ENCODE measurements at regions not wholly inside any gene's neighbourhood (a gene's known extent, or its start where the extent isn't known, plus 50 kb on each side); places are given as distances from the start of the nearest gene placed in this dataset.

GRCh38 chr3:96750094-96750767 lies 64.2 kb upstream of the EPHA6 start:
- no peak for TF ChIP-seq POLR2A (IDR thresholded peaks at IDR 0.05)
- TF ChIP-seq, protein P1, sequence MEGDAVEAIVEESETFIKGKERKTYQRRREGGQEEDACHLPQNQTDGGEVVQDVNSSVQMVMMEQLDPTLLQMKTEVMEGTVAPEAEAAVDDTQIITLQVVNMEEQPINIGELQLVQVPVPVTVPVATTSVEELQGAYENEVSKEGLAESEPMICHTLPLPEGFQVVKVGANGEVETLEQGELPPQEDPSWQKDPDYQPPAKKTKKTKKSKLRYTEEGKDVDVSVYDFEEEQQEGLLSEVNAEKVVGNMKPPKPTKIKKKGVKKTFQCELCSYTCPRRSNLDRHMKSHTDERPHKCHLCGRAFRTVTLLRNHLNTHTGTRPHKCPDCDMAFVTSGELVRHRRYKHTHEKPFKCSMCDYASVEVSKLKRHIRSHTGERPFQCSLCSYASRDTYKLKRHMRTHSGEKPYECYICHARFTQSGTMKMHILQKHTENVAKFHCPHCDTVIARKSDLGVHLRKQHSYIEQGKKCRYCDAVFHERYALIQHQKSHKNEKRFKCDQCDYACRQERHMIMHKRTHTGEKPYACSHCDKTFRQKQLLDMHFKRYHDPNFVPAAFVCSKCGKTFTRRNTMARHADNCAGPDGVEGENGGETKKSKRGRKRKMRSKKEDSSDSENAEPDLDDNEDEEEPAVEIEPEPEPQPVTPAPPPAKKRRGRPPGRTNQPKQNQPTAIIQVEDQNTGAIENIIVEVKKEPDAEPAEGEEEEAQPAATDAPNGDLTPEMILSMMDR (IDR thresholded peaks at IDR 0.05 in 4 of 5, conservative IDR thresholded peaks at IDR 0.05 in 1 of 5) = no peak

Data from gastrocnemius medialis (tissue), 4 donors.